ENCODE measurements at regions not wholly inside any gene's neighbourhood (a gene's known extent, or its start where the extent isn't known, plus 50 kb on each side); places are given as distances from the start of the nearest gene placed in this dataset.
"Not testable (repeated sequence)": the region's sequence is repeated elsewhere in the genome, so short reads cannot be mapped to it uniquely, and the experiment has no call there.

GRCh38 chr6:26235302-26235670, 129.7 kb upstream of the BTN3A2 start:
- no peak for DNase-seq

GRCh38 chr6:26239415-26239814, 125.6 kb upstream of the BTN3A2 start:
- DNase-seq: not testable (repeated sequence)

GRCh38 chr6:26240157-26241032, 124.6 kb upstream of the BTN3A2 start:
- no peak for DNase-seq

- DNase-seq: no peak
Measured at GRCh38 chr6:26241033-26241895, 123.7 kb upstream of the BTN3A2 start.

GRCh38 chr6:26243132-26243531, 121.9 kb upstream of the BTN3A2 start:
- DNase-seq: no peak

- DNase-seq: no peak
Measured at GRCh38 chr6:26243752-26244151, 121.2 kb upstream of the BTN3A2 start.

- no peak for DNase-seq
Measured at GRCh38 chr6:26246058-26246457, 118.9 kb upstream of the BTN3A2 start.

- no peak for DNase-seq
Measured at GRCh38 chr6:26246553-26246952, 118.4 kb upstream of the BTN3A2 start.

GRCh38 chr6:26249707-26249956, 115.4 kb upstream of the BTN3A2 start:
- no peak for DNase-seq

- DNase-seq: no peak
Measured at GRCh38 chr6:26249957-26250697, 114.9 kb upstream of the BTN3A2 start.

GRCh38 chr6:26250698-26251044, 114.3 kb upstream of the BTN3A2 start:
- no peak for DNase-seq

- DNase-seq: no peak
Measured at GRCh38 chr6:26251354-26252076, 113.5 kb upstream of the BTN3A2 start.

GRCh38 chr6:26252077-26252472, 112.9 kb upstream of the BTN3A2 start:
- no peak for DNase-seq

- no peak for DNase-seq
Measured at GRCh38 chr6:26254724-26255123, 110.3 kb upstream of the BTN3A2 start.

GRCh38 chr6:26257272-26257671, 107.7 kb upstream of the BTN3A2 start:
- DNase-seq: no peak

- DNase-seq: no peak
Measured at GRCh38 chr6:26258212-26258977, 106.6 kb upstream of the BTN3A2 start.

GRCh38 chr6:26260110-26260637, 104.8 kb upstream of the BTN3A2 start:
- DNase-seq: no peak

GRCh38 chr6:26260725-26261490, 104.1 kb upstream of the BTN3A2 start:
- no peak for DNase-seq

- DNase-seq: no peak
Measured at GRCh38 chr6:26264547-26264946, 100.5 kb upstream of the BTN3A2 start.

- no peak for DNase-seq
Measured at GRCh38 chr6:26267083-26267589, 97.9 kb upstream of the BTN3A2 start.
